ENCODE measurements at regions not wholly inside any gene's neighbourhood (a gene's known extent, or its start where the extent isn't known, plus 50 kb on each side); places are given as distances from the start of the nearest gene placed in this dataset.

DNA sequence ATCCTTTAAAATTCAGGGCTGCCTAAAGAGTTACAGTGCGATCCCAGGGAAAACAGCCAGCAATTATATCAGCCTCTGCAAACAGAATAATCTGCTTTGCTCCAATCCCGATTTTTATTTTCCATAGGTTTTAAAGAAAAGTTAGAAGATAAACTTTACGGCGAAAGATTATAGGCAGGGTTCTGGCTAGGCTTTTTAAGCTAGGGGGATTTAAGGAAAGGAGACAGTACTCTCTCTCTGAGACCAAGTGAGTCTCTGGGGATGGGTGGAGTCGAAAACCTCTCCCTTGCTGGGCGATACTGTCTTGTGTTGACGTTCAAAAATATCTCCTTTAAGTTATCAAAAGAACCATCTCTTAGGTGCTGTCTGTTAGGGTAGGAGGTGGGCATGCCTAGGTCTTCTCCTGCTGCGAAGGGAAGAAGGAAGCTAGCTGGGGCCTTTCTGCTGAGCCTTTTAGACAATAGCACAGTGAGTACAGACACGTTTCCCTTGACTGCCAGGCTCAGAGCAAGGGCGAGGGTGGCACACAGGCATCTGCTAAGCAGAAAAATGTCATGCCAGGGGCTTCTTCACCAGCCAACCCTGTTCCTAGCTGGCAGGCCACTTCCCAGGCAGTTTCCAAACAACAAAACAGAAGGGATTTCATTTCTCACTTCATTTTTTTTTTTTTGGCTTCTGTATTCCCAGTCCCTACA lies 167.9 kb upstream of the MAF start:
- no peak for DNase-seq

DNA sequence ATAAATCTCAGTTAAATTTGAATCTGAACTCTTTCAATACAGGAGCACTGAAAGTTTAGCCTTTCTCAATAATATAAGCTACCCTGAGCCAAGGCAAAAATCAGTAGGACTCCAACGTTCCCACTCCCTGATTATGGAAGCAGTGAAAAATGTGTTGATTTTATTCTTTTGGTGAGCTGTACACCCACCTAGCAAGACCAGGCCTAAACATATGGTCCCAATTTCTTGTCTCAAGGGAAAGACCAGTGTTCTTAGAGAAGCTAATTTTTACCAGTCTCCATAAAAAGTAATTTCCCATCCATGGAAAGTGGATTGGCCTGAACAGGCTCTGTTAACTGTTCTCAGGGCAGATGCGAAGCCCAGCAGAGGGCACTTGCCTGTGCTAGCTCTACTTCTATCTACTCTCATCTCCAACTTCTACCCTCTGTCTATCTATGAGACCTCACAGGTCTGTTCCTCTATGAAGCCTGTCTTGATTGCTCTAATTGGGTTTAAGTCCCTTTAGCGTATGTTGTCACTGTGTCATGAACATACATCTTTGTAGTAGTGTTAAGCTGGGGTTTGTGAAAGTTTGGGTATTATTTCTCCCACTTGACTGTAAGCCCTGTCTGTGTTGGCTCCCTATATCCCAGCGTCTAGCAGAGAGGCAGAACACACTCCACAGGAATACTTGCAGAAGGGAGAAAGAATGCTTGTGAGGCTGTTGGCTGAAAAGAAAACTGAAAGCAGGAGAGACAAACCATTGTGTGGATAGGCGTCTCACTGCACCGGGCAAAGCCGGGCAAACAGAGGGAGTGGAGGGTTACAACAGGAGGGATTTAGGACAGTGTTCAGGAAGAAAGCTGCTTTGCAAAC lies 167.1 kb upstream of the MAF start:
- no peak for DNase-seq

DNA sequence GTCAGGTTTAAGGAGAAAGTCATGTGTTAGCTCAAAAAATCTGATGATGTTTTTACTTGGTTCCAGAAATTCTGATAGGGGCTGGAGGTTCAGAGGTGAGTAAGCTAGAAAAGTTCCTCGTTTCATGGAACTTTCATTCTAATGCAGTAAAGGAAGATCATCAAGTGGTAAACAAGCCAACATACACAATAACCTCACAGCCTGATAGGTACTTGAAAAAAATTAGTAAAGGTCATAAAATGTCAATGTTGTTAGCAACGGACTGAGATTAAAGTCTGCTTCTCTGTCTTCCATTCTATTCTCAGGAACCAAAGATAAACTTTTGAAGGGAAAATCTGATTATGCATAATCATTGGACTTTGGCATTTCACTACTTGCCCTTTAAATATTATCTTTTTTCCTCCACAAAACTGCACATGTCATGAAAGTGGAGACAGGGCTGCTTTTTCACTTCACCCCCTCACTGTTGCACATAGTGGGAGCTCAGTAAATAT lies 165.4 kb upstream of the MAF start:
- DNase-seq: no peak

DNA sequence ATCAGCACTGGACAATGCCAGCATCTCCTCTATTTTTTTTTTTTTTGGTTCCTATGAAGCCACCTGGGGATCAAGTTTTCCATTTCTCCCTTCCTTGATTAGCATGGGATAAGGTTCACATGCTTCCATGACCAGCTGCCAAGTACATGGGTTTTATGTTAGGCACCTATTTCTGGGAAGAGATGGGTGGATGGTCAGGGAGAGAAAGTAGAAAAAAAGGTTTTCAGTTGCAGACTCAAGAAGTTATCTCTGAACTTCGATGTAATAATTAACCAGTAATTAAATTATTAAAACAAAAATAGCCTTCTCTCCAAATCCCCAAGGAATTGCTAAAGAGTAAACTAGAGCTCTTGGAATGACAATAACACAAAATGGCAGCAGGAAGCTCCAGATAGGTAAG lies 164.9 kb upstream of the MAF start:
- DNase-seq: no peak

DNA sequence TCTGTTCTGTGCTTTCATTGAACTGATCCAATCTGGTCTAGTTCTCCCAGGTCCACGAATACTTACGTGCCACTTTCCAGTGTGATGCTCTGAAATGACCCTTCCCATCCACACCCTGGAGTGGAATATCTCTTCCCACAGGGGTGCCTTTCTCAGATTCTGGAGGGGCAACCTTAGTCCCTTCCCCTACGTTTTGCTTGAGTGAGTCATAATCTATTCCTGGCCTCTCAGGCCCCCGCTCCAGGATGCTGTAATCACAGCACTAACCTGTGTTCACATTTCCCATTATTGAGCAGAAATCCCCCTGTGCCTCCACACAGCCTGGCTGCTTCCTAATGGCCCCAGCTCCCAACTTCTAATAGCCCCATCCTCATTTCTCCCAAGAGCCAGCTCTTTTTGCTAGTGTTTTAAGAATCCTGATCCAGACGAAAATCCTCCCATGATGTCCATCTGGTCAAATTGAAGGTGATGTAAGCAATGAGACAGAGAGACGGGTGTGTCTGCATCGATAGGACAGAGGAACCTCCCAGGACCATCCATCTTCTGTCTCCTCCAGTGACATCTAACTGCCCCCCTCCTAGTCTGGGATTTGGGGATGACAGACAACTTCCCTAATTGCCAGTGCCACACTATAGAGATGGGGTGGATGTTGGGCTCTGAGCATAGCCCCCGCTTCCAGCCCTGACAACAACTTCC lies 164.0 kb upstream of the MAF start:
- no peak for DNase-seq

DNA sequence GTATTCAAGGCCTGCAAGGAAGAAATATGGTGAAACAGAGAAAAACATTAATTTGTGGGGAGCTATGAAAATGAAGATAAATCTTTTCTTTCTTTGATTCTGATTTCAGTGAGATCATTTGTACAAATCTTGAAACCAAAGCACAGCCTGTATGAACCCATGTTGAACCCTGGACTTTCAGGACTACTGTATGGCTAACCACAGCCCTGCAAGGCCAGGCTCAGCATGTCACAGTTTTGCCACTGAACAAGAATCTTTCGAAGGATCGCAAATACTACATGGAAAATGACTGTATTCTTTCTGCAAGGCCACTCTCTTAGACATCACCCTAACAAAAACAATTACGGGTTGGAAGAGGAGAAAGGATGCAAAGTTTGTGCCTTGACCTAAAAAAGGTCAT lies 161.7 kb upstream of the MAF start:
- DNase-seq: no peak

DNA sequence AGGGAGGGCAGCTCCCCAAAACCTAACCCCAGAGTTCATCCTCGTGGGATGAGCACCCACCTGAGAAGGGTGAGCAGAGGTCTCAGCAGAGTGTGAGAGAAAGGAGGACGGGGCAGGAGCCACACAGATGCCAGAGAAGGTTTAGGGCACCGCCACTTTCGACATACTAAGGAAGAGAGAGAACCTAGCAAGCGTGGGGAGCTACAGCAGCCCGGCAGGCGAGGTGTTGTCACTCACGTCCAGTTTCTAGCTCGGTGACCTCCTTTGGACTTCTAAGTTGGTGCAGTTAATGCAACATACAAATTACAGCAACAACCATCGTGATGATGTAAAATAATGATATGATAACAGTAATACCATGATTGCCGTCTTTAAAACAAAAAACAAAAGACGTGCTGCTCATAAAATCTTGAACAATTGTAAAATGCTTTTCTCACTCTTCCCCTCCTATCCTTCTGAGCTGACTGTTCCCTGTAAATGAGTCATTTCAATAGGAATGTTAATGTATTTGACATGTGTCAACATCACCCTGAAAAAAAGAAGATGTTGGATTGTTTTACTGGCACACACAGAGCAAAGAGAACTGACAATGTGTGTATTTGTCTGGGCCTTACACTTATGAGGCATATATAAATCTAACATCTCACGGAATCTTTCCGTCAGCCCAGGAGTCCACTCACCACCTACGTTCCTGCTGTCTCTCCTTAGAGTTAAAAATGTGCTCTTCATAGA lies 158.2 kb upstream of the MAF start:
- no peak for DNase-seq

DNA sequence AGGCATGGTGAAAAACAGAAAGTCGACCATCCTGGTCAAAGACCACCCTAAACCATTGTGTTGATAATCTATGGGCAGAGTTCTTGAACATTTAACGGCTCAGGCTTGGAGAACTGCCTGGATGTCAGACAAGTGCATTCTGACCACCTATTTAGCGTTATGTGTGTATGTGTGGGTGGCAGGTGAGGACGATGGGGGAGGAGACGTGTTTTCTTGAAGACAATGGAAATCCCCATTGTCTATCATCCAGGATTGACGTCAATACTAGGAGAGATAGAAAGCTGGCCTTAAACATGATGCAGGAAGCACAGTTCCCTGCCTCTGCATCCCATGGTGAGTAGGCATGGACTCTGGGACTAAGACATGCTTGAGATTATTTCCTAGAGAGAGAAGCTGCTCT lies 157.4 kb upstream of the MAF start:
- DNase-seq: no peak

DNA sequence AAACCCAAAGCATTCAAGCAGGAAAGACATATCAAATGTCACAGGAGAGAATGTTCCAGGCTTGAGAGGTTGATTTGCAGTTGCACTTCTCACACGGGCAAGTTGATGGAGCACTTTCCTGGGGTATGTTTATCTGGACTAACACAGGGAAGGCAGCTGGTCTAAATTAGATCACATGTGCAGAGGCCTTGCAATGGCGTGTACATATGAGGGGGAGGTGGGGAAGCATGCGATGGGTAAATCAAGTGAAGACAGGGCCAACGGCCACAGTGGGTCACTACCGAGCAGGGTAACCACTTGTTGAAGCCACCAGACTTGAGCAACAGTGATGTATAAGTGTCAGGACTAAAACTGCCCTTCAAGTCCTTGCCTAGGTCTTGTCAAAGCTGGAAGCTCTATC lies 156.6 kb upstream of the MAF start:
- DNase-seq: no peak

DNA sequence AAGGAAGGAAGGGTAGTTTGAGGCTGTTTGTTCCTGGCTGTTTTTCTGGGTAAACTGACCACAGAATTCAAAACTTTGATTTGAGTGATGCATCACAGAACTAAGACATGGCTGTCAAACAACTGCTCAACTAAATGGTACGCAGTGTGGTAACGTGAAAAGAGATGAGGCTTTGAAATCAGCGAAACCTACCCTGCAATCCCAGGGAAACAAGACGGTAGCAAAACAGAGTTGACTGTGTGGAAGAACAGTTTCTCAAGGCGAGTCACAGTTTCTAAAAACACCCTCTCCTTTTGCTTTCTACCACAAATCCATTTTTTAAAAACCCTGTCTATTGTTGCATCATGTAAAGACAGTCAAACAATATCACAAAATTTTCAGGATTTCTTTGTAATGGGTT lies 156.0 kb upstream of the MAF start:
- DNase-seq: no peak

DNA sequence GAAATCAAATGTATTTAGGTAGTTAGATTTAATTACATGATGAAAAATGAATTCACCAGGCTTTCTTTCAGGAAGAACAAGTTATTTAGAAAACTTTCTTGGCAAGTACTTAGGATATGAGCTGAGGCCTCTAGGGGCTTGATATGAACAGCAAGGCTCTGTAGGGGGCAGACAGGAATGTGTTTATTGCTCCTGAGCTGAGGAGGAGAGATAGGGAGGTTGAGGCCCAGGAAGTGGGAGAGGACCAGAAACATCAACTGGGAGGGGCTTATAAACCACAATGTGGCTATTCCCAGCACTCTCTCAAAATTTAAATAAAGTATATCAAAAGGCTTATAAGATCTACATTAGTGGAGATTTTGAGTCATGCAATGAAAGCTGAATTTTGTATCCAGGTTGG lies 154.0 kb upstream of the MAF start:
- no peak for DNase-seq

DNA sequence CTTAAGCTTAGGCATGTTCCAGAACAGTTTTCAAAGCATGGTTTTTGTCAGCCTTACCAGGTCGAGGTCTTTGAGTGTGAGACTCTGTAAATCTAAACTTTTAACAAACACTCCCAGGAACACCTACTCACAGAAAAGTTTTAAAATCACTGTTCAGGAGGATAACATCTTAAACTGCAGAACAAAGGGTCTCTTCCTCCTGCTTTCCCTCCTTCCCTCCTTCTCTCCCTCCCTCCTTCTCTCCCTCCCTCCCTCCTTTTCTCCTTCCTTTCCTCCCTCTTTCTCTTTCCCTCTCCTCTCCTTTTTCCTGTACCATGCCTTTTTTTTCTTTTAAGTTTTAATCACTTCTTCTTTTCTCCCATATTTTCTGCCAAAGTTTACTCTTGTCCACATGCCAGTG lies 153.5 kb upstream of the MAF start:
- DNase-seq: no peak

DNA sequence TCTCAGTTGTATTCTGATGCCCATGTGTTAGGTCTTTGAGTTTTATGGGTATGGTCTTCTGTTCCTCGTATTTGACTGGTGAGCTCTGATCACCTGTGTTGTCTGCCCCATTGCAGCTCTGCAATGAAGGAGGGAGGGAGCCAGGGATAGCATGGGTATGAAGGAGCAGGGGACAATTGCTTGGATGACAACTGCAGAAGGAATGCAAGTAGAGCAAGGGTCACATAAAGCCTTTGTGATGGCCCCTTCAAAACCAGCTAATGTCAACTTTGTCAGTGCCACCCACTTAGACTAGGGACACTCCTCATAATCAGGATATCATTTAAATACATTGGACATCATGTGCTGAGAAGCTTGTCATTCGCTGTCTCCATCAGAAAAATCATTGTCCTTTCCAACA lies 152.7 kb upstream of the MAF start:
- DNase-seq: no peak

DNA sequence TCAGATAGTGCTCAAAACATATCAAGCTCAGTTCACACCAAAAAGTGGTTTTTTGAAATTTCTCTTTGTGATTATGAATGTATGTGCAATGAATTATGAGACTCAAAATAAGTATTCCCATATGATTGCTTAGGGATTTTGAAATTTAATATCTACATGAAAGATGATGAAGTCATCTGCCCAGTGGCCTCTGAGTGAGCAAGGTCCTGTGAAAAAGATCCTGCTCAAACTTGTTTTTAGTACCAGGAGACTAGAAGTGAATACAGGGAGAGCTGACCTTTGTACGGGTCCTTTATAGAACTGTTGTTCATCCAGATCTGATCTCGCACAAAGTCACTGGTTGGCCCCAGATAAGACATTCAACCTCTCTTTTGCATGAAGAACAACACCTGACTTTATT lies 151.9 kb upstream of the MAF start:
- DNase-seq: no peak

DNA sequence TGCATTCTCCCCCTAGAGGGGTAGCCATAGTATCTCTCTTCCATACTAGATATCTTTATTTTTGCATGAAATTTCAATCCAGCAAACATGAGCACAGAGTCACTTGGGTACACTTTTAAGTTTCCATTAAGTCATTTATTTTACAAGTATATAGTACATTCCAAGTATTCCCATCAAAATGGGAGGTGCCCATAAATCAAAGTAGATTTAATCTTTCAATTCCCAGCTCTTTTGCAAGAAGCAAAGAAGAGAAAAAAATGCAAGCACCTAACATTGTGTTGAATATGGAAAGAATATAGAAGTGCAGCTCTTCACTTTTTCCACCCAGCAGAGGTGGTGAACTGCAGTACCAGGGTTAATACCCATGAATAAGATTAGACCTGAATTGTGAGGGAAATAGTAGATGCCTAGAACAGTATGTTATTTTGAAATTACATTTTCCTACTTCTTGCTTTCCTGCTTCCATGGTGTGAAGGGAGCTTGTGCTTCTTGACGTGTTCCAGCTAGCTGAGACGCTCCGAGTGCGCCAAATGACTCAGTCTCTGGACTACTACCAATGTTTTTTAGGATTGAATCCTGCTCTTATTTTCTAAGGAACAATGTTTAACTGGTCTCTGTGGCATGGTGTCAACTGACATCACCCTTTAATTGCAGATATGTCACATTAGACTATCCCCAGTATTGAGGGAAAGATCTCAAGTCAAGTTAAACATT lies 151.1 kb upstream of the MAF start:
- DNase-seq: no peak

DNA sequence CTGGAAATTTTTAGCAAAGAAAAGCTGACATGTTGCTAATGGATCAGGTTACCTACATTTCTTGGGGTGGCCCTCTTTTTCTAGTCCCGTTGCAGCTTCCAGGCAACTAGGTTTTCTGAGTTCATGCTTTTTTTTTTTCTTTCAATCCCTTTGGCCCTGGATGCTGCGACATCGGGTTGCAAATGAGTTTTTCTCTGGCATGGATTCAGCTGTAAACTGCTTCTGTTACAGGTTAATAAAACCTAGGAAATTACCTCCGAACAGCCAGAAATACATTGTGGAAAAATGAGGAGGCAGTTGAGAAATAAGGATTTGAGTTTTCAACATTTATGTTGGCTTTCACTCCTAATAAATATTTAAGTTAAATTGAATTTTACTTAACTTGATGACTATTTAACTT lies 149.8 kb upstream of the MAF start:
- no peak for DNase-seq

DNA sequence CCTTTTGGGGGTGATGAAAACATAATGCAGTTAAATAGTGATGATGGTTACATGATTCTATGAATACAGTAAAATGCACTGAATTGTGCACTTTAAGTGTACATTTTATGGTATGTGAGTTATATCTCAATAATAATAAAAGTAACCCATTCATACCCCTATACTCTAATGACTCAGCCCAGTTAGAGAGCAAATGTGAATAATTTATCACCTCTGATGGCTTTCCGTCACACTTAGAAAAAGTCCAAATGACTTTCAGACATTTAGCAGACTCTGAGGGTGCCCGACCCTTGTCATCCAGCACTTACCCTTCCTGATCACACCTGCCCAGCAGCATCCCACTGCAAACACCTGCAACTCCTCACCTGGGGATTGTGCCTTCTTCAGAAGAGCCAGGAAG lies 148.1 kb upstream of the MAF start:
- no peak for DNase-seq

DNA sequence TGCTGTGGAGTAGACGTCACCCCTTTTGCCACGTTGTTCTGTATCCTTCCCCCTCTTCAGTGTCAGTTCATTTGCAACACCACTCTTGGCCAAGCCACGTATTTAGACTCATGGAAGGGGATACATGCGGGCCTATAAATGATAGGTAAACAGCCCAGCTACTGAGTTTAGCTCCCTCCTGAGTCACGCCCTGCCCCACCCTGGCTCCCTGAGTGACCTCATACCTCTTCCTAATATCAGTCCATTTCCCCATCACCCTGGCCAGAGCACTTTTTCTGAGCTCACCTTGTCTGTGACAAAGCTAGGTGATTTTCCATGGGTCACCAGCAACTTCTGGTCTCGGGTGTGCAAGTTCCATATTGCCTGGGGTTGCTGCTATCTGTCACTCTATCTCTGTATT lies 147.2 kb upstream of the MAF start:
- no peak for DNase-seq

DNA sequence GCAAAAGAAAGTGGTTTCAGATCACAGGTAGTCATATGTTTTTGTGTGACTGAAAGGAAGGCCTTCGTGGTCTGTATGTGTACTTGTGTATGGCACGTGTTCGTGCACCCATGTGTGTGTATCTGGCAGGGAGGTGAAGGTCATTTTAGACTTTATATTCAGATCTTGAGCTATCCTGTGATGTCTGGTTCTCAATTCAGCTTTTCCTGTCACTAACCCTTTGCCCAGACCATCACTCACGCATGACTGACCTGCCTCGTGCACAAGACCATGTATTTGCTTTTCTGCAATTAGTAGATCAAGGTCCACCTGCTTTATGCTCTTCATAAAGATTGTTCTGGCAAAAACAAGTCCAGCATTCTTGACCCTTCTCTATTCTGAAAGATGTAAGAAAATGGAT lies 139.7 kb upstream of the MAF start:
- DNase-seq: no peak

DNA sequence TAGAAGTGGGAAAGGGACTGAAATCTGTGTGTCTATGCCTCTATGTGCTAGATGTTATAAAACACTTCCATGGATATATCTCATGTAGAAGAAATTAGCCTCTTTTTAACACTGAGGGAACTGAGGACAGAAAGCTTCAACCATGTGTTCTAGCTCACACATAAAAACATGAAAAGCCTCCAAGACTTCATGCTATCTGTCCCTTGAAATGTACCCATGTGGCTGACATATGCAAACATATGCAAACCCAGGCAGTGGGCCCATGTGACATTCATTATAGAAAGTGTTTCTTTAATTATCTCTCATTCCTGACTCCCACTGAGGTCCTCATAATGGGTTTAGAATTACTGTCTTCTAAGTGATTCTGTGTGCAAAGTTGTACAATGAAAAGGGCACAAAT lies 134.7 kb upstream of the MAF start:
- DNase-seq: no peak

DNA sequence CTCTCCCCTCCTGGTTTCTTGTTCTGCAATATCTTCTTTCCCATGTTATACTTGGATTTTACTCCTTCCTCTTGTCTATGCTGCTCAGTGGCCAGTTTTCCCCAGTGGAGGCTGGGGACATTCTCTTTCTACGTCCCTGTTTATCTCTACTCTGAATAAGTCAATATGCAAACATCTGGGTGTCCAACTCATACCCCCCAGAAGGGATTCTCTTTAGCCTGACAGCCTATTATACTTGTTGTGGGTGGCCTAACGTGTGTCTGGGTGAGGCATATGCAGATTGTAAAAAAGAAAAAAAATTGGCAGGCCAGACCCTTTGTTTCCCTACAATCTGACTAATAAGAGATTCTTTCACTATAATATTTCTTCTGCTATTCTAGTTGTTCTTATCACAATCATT lies 134.2 kb upstream of the MAF start:
- DNase-seq: no peak

DNA sequence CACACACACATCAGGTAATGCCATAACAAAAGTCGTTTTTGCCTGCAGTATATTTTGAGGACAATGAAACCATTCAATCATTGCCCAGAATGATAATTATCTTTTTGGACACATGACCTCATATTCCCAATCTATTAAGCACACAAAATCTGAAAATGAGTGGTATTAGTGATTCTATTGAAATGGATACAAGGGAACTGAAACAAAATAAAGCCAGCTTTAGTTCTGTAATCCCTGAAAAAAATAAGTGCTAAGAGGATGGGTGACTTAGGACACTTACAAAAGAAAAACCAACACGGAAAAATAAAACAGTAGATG lies 128.3 kb upstream of the MAF start:
- DNase-seq: no peak

Data from NCI-H748 treated with DMSO at 0.1 percent for 48 hours (cell line).